OCI-LY7 (cell line): ENCODE measurements at regions not wholly inside any gene's neighbourhood (a gene's known extent, or its start where the extent isn't known, plus 50 kb on each side); places are given as distances from the start of the nearest gene placed in this dataset.

Experiments
- BruUV-seq: library from RNA; stranded (reverse); fragments of 400-500 nt; replicated peaks from 2 replicates; lab custom pipeline; 2021; lab: Mats Ljungman, UMichigan
- CTCF ChIA-PET: fragments of 300-600 bp; sonication (Branson Sonifier 250); formaldehyde crosslinking; loops from one replicate; lab custom pipeline; 2022; ENCODE audit warnings: antibody characterized with exemption; ENCODE audit not compliant: unreplicated experiment; lab: Charles Lee
- POLR2A ChIA-PET: fragments of 300-600 bp; sonication (Branson Sonifier 250); formaldehyde crosslinking; loops from one replicate; lab custom pipeline; 2022; ENCODE audit warnings: antibody characterized with exemption; lab: Charles Lee
- DNase-seq: peaks from one replicate; pipeline ENCODE4 v3.0.0-alpha.2; 2015; ENCODE audit warnings: low spot score
- H2AFZ ChIP-seq: fragments of 200-600 bp; sonication (generic), shearing (Covaris generic); 2 replicates; pipeline ENCODE4 v1.6.1; 2014; ENCODE audit warnings: mild to moderate bottlenecking, antibody characterized with exemption, low read length, moderate library complexity
- H3K27ac ChIP-seq: fragments of 200-600 bp; sonication (generic); 2 replicates; pipeline ENCODE4 v1.5.1; 2014; ENCODE audit warnings: mixed run types, low read depth, mild to moderate bottlenecking, moderate library complexity, low read length, inconsistent platforms; ENCODE audit not compliant: poor library complexity, severe bottlenecking
- H3K36me3 ChIP-seq: fragments of 200-600 bp; sonication (generic); 2 replicates; pipeline ENCODE4 v1.6.1; 2014; ENCODE audit warnings: mild to moderate bottlenecking, antibody characterized with exemption, low read length, moderate library complexity, mixed read lengths; ENCODE audit not compliant: insufficient read depth
- H3K4me1 ChIP-seq: fragments of 200-600 bp; sonication (generic); 2 replicates; pipeline ENCODE4 v1.5.1; 2014; ENCODE audit warnings: mild to moderate bottlenecking, low read length; ENCODE audit not compliant: insufficient read depth, poor library complexity, severe bottlenecking
- H3K4me2 ChIP-seq: fragments of 200-600 bp; sonication (generic); 2 replicates; pipeline ENCODE4 v1.6.1; 2014; ENCODE audit warnings: mild to moderate bottlenecking, low read length
- H3K4me3 ChIP-seq: fragments of 200-600 bp; sonication (generic); 2 replicates; pipeline ENCODE4 v1.5.1; 2014; ENCODE audit warnings: mild to moderate bottlenecking, low read depth, low read length; ENCODE audit not compliant: poor library complexity, severe bottlenecking
- H3K79me2 ChIP-seq: fragments of 200-600 bp; sonication (generic); 2 replicates; pipeline ENCODE4 v1.6.1; 2016; ENCODE audit warnings: low read depth, mild to moderate bottlenecking, low read length, moderate library complexity, mixed read lengths; ENCODE audit not compliant: insufficient read depth
- H3K9me2 ChIP-seq: fragments of 200-600 bp; sonication (generic); 2 replicates; pipeline ENCODE4 v1.6.1; 2016; ENCODE audit warnings: mild to moderate bottlenecking, low read length, mixed read lengths; ENCODE audit not compliant: insufficient read depth
- H3K9me3 ChIP-seq: fragments of 200-600 bp; sonication (generic); 2 replicates; pipeline ENCODE4 v1.6.1; 2014; ENCODE audit warnings: mild to moderate bottlenecking, mixed run types, low read length, mixed read lengths
- H4K20me1 ChIP-seq: fragments of 200-600 bp; sonication (generic); 2 replicates; pipeline ENCODE4 v1.6.1; 2014; ENCODE audit warnings: mild to moderate bottlenecking, antibody characterized with exemption, low read length, moderate library complexity, mixed read lengths; ENCODE audit not compliant: insufficient read depth
- EZH2phosphoT487 ChIP-seq: fragments of 200-600 bp; sonication (generic); IDR thresholded peaks from 2 replicates; pipeline ENCODE4 v1.6.1; 2018; ENCODE audit warnings: low read depth, borderline replicate concordance, mild to moderate bottlenecking, mixed run types, antibody characterized with exemption, low read length, moderate library complexity, mixed read lengths
- intact Hi-C: fragments of 100-400 bp; cut with micrococcal nuclease; formaldehyde crosslinking; loops from one replicate; pipeline ENCODE4 v1.10.0; 2022; ENCODE audit not compliant: unreplicated experiment
- TF ChIP-seq, protein P1 (sequence below): fragments of 200-600 bp; sonication (generic); conservative IDR thresholded peaks from 2 replicates; pipeline ENCODE4 v1.5.1; 2014; ENCODE audit warnings: mild to moderate bottlenecking, antibody characterized with exemption, low read length, moderate library complexity, mixed read lengths

DNA sequence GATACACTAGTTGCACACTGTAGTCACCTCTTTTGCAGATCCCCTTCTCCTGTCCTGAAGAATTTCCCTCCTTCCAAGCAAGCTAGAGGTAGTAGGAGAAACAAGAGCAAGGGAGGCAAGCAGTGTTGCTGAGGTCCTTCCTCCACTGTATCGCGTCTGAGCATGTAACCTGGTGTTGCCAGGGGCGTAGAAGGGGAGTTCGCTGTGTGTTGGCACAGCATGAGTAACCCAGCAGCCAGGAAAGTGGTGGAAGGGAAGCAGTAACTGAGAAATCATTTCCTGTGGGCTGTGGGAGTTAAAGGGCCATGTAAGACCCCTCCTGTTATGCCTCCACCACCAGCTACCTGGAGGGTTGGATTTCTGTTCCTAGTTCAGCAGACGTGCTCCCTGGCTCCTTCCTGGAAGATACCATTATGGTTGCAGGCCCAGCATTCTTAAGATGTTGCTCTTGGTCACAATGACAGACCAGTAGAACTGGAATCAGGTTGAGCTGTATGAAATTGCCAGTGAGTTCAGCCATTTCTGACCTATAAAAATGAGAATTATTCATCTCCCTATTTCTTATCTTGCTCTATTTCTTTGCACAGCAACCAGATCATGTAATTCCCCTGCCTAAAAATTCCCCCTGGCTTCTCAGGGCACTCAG, 215.3 kb upstream of the TOPAZ1 start:
- H2AFZ ChIP-seq: no peak overlapping the region
- H3K27ac ChIP-seq: no peak overlapping the region
- intact Hi-C loops: no loop called here
- H3K9me3 ChIP-seq: no peaks in the 10 kb centered on the region
- no peak overlapping the region for H3K4me2 ChIP-seq
- H3K9me2 ChIP-seq: no peaks in the 10 kb centered on the region
- H3K4me3 ChIP-seq: no peak overlapping the region
- BruUV-seq: no TSS peak
- H3K36me3 ChIP-seq: no peaks in the 10 kb centered on the region
- TF ChIP-seq EZH2phosphoT487: no peak
- TF ChIP-seq, protein P1, sequence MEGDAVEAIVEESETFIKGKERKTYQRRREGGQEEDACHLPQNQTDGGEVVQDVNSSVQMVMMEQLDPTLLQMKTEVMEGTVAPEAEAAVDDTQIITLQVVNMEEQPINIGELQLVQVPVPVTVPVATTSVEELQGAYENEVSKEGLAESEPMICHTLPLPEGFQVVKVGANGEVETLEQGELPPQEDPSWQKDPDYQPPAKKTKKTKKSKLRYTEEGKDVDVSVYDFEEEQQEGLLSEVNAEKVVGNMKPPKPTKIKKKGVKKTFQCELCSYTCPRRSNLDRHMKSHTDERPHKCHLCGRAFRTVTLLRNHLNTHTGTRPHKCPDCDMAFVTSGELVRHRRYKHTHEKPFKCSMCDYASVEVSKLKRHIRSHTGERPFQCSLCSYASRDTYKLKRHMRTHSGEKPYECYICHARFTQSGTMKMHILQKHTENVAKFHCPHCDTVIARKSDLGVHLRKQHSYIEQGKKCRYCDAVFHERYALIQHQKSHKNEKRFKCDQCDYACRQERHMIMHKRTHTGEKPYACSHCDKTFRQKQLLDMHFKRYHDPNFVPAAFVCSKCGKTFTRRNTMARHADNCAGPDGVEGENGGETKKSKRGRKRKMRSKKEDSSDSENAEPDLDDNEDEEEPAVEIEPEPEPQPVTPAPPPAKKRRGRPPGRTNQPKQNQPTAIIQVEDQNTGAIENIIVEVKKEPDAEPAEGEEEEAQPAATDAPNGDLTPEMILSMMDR: no peak
- no peaks in the 10 kb centered on the region for H4K20me1 ChIP-seq
- DNase-seq: no peak
- no peaks in the 10 kb centered on the region for H3K4me1 ChIP-seq
- ChIA-PET POLR2A (no interaction called here), CTCF (no interaction called here)
- no peaks in the 10 kb centered on the region for H3K79me2 ChIP-seq

DNA sequence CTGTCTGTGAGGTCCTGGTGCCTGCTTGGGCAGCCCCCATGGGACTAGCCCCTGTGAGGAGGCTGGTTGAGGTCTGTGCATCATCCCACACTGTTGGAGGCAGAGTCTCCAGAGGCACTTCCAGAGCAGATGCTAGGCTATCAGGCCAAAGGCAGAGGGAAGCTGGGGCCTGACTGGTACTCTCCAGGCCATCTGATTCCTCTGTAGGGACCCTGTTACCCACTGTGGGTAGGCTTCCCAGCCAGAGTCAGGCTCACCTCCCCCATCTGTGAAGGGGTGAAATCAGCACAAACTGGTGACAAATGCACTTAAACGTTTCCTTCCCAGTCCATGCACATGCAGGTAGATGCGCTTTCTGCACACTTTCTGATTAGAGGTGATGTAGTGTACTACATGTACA, 212.6 kb upstream of the TOPAZ1 start:
- intact Hi-C loops: no loop called here
- DNase-seq: no peak
- TF ChIP-seq, protein P1: no peak
- no peak for TF ChIP-seq EZH2phosphoT487
- no TSS peak for BruUV-seq
- ChIA-PET POLR2A (no interaction called here), CTCF (no interaction called here)
- Histone ChIP-seq H3K4me3 (no peak overlapping the region), H3K36me3 (no peaks in the 10 kb centered on the region), H3K4me2 (no peak overlapping the region), H3K9me3 (no peaks in the 10 kb centered on the region), H3K27ac (no peak overlapping the region), H4K20me1 (no peaks in the 10 kb centered on the region), H2AFZ (no peak overlapping the region), H3K4me1 (no peaks in the 10 kb centered on the region), H3K9me2 (no peaks in the 10 kb centered on the region), H3K79me2 (no peaks in the 10 kb centered on the region)

DNA sequence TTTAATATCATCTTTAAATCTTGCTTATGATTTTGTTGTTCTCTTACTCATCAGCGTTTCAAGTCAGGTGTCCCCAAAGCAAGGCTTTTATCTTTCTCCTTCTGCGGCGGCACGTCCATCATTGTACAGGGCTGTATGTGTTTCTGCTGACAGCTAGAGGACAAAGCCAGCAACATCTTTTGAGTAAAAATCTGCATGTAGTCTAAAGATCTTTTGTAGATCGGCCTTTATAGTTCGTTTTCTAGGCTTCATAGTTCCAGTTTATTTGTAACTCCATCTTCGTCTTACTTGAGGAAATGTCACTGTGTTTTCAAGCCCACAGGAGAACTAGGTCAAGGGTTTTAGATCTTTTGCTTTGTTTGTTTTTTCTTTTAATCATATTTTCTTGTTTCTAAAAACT, 211.4 kb upstream of the TOPAZ1 start:
- ChIA-PET POLR2A (no interaction called here), CTCF (no interaction called here)
- BruUV-seq: no TSS peak
- no peak overlapping the region for H2AFZ ChIP-seq
- no peaks in the 10 kb centered on the region for H4K20me1 ChIP-seq
- no peaks in the 10 kb centered on the region for H3K4me1 ChIP-seq
- no peak overlapping the region for H3K4me3 ChIP-seq
- no peak for TF ChIP-seq EZH2phosphoT487
- TF ChIP-seq, protein P1: no peak
- intact Hi-C loops: no loop called here
- no peaks in the 10 kb centered on the region; the same call in 1 of the 2 replicates for H3K36me3 ChIP-seq
- no peaks in the 10 kb centered on the region for H3K79me2 ChIP-seq
- H3K27ac ChIP-seq: no peak overlapping the region
- H3K9me2 ChIP-seq: no peaks in the 10 kb centered on the region
- no peaks in the 10 kb centered on the region for H3K9me3 ChIP-seq
- DNase-seq: no peak
- H3K4me2 ChIP-seq: no peak overlapping the region
